ENCODE measurements at regions not wholly inside any gene's neighbourhood (a gene's known extent, or its start where the extent isn't known, plus 50 kb on each side); places are given as distances from the start of the nearest gene placed in this dataset.

- TF ChIP-seq CTCF (IDR thresholded peaks at IDR 0.05): no peak
- TF ChIP-seq POLR2A (IDR thresholded peaks at IDR 0.05): no peak
Observed at GRCh38 chrX:5142644-5143043, 1086.0 kb downstream of the NLGN4X start.
